Head of caudate nucleus (tissue), 42 donors: ENCODE measurements at regions not wholly inside any gene's neighbourhood (a gene's known extent, or its start where the extent isn't known, plus 50 kb on each side); places are given as distances from the start of the nearest gene placed in this dataset.

Source experiments
- DNase-seq, 42 donors: peaks; one replicate each; pipeline versions ENCODE4 v3.0.0 to v3.0.0-alpha.2; 2020 to 2021; ENCODE audit warnings: mixed read lengths in 7 of 42
- intact Hi-C: fragments of 100-400 bp; cut with DNase I; formaldehyde crosslinking; loops from one replicate; pipeline ENCODE4 v1.15.0; 2022

- DNase-seq = no peak
Observed at GRCh38 chr5:5804478-5805233, 382.2 kb downstream of the ICE1 start.

GRCh38 chr5:5800801-5801761 lies 378.6 kb downstream of the ICE1 start:
- intact Hi-C loops = no loop called here
- DNase-seq = no peak

More at GRCh38 chr5:5804478-5805233, 382.2 kb downstream of the ICE1 start:
- intact Hi-C loops = no loop called here

GRCh38 chr5:5799826-5800225 lies 377.3 kb downstream of the ICE1 start:
- no peak for DNase-seq
- intact Hi-C loops = no loop called here

- intact Hi-C loops = no loop called here
- DNase-seq = no peak
Observed at GRCh38 chr5:5799229-5799628, 376.8 kb downstream of the ICE1 start.

GRCh38 chr5:5798462-5798861 lies 376.0 kb downstream of the ICE1 start:
- DNase-seq = no peak
- intact Hi-C loops = no loop called here

GRCh38 chr5:5798041-5798440 lies 375.6 kb downstream of the ICE1 start:
- intact Hi-C loops = no loop called here
- DNase-seq = no peak

- intact Hi-C loops = no loop called here
- peak in 1 of 42 donors; percentile 33 for DNase-seq
Observed at GRCh38 chr5:5795074-5795771, 372.7 kb downstream of the ICE1 start.

GRCh38 chr5:5794118-5794560 lies 371.7 kb downstream of the ICE1 start:
- DNase-seq = peak in 1 of 42 donors; percentile 20
- intact Hi-C loops = no loop called here

- no peak for DNase-seq
- intact Hi-C loops = no loop called here
Observed at GRCh38 chr5:5793242-5794117, 371.0 kb downstream of the ICE1 start.

- intact Hi-C loops = no loop called here
- DNase-seq = peak in 1 of 42 donors; percentile 5
Observed at GRCh38 chr5:5792106-5792505, 369.6 kb downstream of the ICE1 start.

GRCh38 chr5:5788793-5789192 lies 366.3 kb downstream of the ICE1 start:
- intact Hi-C loops = no loop called here
- DNase-seq = no peak

GRCh38 chr5:5787373-5787772 lies 364.9 kb downstream of the ICE1 start:
- intact Hi-C loops = no loop called here
- DNase-seq = peak in 1 of 42 donors; percentile 4

GRCh38 chr5:5784101-5784500 lies 361.6 kb downstream of the ICE1 start:
- DNase-seq = no peak
- intact Hi-C loops = no loop called here

GRCh38 chr5:5783021-5783420 lies 360.5 kb downstream of the ICE1 start:
- DNase-seq = no peak
- intact Hi-C loops = no loop called here

- intact Hi-C loops = no loop called here
Observed at GRCh38 chr5:5782402-5782801, 359.9 kb downstream of the ICE1 start.

GRCh38 chr5:5781335-5781734 lies 358.9 kb downstream of the ICE1 start:
- no peak for DNase-seq
- intact Hi-C loops = no loop called here

More at GRCh38 chr5:5782402-5782801, 359.9 kb downstream of the ICE1 start:
- DNase-seq = no peak

GRCh38 chr5:5780253-5780652 lies 357.8 kb downstream of the ICE1 start:
- intact Hi-C loops = no loop called here
- DNase-seq = no peak

- intact Hi-C loops = no loop called here
- DNase-seq = no peak
Observed at GRCh38 chr5:5777013-5777412, 354.5 kb downstream of the ICE1 start.

- intact Hi-C loops = no loop called here
- DNase-seq = no peak
Observed at GRCh38 chr5:5772202-5772601, 349.7 kb downstream of the ICE1 start.
